ENCODE measurements at regions not wholly inside any gene's neighbourhood (a gene's known extent, or its start where the extent isn't known, plus 50 kb on each side); places are given as distances from the start of the nearest gene placed in this dataset.

DNA sequence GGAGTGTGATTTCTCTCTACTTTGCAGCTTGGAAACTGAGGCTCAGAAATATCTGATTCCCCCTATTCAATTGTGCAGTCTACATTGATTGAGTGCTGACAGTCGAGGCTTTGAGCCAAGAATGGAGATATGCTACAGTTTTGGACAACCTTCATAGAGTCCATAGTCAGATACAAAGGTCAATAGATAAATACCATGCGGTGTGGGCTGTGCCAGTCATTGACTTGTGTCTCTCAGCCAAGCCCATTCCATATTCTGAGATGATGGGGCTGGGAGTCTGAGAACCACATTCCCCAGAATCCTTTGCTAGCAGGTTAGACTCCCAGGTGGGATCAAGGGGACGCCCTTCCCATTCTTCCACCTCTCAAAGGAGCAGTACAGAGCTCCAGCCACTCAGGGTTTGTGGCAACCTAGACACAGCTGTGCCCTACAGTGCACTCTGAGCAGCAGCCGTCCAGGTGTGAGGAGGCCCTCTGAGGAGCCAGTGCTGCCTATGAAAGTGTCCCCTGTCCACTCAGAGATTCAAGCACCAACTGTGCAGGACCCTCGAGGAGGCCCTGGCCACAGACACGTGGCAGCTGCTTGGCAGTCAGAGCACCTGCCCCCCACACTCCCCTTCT, 348.3 kb downstream of the CYRIA start:
- no peak for DNase-seq (ENCODE audit: low read depth)

- DNase-seq (ENCODE audit: low read depth): no peak
These were observed 349.0 kb downstream of the CYRIA start for GRCh38 chr2:16316456-16317210.

DNA sequence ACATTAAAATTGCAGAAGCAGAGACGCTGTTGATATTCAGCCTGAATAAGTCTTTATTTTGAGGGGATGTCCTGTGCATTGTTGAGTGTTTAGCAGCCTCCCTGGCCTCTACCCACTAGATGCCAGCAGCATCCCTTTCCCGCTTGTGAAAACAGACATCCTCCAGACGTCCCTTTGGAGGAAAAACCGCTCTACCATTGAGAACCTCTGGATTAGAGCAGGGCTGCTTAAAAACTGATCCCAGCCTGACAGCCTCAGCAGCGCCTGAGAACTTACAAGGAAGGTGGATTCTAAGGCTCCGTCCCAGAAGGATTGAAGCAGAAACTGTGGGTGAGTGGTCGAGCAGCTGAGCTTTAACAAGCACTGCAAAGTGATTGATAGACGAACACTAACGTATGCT, 349.7 kb downstream of the CYRIA start:
- no peak for DNase-seq (ENCODE audit: low read depth)

DNA sequence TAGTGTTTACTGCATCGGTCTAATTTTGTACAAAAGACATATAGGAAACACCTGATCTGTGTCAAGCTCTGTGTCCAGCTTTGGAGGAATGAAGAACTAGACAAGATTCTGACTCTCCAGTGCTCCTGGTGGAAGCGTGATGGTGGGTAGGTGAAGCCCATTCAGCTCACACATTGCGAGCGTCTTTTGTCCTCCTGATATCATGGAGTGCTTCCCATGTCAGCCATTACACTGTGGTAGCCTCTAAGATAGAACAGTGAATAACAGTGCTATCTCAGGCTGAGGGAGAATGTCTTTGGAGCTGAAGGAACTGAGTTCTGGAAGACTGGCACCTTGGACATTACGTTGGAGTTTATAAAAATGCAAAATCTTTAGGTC, 350.2 kb downstream of the CYRIA start:
- no peak for DNase-seq (ENCODE audit: low read depth)

GRCh38 chr2:16314691-16315457, 350.8 kb downstream of the CYRIA start:
- no peak for DNase-seq (ENCODE audit: low read depth)

DNA sequence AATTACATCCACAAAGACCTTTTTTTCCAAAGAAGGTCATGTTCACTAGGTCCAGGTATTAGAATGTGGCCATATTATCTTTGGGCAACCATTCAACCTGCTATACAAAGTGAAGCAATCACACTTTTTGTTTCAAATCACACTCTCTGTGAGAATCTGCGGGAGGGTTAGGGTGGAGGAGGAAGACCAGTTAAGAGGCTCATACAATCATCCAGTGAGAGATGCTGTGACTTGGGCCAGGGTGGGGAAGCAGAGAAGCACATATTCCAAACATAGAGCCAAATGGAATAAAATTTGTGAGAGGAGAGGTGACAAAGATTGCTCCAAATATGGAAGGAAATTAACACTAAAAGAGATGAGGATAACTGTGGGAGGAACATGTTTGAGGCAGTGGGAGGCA, 351.6 kb downstream of the CYRIA start:
- no peak for DNase-seq (ENCODE audit: low read depth)

- no peak for DNase-seq (ENCODE audit: low read depth)
These were observed 352.2 kb downstream of the CYRIA start for GRCh38 chr2:16313235-16313975.

DNA sequence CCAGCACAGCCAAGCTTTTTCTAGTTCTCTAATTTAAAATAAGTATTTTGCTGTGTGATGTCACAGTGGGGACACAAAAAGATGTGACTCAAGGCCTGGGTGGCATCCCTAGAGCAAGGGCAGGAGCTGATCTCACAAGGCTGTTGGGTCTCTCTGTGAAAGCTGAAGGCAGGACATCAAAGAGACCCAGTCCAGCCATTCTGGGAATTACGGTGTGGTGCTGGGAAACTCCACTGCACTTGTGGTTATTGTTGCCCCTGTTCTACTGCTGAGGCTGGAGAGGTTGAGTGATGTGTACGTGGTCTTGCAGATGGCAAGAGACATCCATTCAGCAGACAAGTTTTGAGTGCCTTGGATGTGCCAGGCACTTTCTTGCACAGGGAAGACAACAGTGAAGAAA, 352.9 kb downstream of the CYRIA start:
- no peak for DNase-seq (ENCODE audit: low read depth)

- DNase-seq (ENCODE audit: low read depth): no peak
These were observed 353.9 kb downstream of the CYRIA start for GRCh38 chr2:16311521-16312440.

DNA sequence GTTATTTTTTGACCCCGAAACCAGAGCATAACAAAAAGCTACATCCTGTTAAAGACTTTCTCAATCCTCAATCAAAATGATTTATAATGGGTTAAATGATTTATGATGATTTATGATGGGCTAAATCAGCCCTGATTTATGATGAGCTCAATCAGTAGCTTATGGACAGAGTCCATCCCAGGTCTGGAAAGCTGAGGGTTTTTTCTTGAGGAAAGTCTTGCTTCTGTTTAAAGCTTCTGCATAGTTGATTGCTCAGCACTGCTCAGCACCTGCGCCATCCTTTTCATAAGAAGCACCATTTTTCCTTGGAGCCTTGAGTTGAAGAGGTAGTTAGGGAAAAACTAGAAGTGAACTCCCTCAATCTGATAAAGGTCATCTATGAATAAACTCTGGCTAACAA, 356.8 kb downstream of the CYRIA start:
- no peak for DNase-seq (ENCODE audit: low read depth)

DNA sequence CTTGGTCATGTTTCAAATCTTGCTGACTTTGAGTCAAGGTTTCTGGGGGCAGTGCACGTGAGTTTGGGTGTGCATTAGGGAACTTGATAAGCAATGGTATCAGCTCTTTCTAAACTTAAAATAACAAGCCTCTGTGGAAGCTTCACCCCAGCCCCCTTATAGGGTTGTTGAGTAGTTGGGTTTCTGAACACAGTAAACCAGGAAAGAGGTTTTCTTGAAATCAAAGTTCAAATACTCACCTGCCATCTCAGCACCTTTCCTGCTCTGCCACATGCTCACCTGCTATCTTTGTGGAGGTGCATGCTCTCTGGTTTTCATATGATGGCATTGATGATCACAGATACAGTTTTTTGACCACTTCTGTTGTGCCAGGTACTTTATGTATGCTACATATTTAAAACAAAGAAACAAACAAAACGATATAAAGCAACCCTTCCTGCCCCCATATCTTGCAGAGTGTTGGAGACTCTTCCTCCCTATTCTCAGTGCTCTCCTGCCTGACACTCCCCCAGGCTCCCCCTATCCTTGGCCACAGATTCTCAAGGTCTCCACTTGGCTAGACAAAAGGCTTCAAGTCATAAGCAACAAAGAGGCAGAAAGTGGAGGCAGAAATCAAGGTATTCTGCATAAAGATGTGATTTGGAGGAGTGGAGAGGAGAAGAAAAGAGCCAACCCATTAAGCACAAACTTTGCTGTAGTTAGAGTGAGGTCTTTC, 360.6 kb downstream of the CYRIA start:
- DNase-seq (ENCODE audit: low read depth): no peak

DNA sequence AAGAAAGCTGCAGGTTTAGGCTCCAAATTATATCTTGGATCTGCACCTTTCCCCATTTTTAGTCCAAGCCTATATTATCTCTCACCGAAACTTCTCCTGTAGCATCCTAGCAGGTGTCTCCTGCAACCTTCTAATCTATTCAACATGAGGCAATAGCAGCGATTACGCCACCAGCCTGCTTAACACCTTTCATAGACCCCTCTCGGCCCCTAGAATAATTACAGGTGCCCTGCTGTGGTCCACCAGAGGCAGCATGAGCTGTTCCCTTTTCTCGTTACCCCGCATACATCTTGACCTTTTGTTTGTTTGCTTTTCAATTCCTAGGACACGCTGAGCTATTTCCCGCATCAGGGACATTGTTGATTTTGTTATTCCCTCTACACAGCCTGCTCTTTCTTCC, 361.9 kb downstream of the CYRIA start:
- DNase-seq (ENCODE audit: low read depth): no peak

- DNase-seq (ENCODE audit: low read depth): no peak
These were observed 362.4 kb downstream of the CYRIA start for GRCh38 chr2:16303273-16303577.

GRCh38 chr2:16302431-16303272, 362.3 kb downstream of the MYCN start:
- DNase-seq (ENCODE audit: low read depth): no peak

- no peak for DNase-seq (ENCODE audit: low read depth)
These were observed 361.6 kb downstream of the MYCN start for GRCh38 chr2:16301961-16302360.

- no peak for DNase-seq (ENCODE audit: low read depth)
These were observed 358.5 kb downstream of the MYCN start for GRCh38 chr2:16298866-16299265.

- DNase-seq (ENCODE audit: low read depth): no peak
These were observed 356.2 kb downstream of the MYCN start for GRCh38 chr2:16296331-16297250.

DNA sequence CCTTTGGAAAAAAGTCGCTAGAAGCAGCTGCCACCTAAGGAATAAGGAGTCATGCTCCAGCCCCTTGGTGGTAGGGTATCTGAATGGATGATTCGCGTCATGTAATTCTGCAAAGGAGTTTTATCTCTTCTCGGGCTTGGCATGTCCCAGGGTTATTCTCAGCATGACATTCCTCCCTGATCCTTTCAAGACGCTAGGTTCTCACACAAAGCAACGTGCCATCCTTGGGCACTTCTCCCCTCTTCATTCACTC, 355.6 kb downstream of the MYCN start:
- DNase-seq (ENCODE audit: low read depth): no peak

GRCh38 chr2:16294791-16295190, 354.4 kb downstream of the MYCN start:
- DNase-seq (ENCODE audit: low read depth): no peak

Measured in iris pigment epithelial cell (primary cell).